Hematopoietic multipotent progenitor cell treated with erythropoietin and hydrocortisone succinate and interleukin-3 and kit ligand, for 17 days (in vitro differentiated cells): ENCODE measurements at regions not wholly inside any gene's neighbourhood (a gene's known extent, or its start where the extent isn't known, plus 50 kb on each side); places are given as distances from the start of the nearest gene placed in this dataset.
"Not testable (repeated sequence)": the region's sequence is repeated elsewhere in the genome, so short reads cannot be mapped to it uniquely, and the experiment has no call there.

Experiments used
- DNase-seq: peaks from one replicate; pipeline ENCODE4 v3.0.0-alpha.2; 2015; ENCODE audit warnings: low spot score

GRCh38 chr2:47964277-47964676 lies 58.0 kb upstream of the FBXO11 start:
- DNase-seq: no peak

- no peak for DNase-seq
These were observed 58.6 kb upstream of the FBXO11 start for GRCh38 chr2:47964722-47965434.

GRCh38 chr2:47976728-47977127 lies 70.4 kb upstream of the FBXO11 start:
- not testable (repeated sequence) for DNase-seq

- DNase-seq: no peak
These were observed 77.7 kb upstream of the FBXO11 start for GRCh38 chr2:47984041-47984440.

GRCh38 chr2:47990503-47990902 lies 84.2 kb upstream of the FBXO11 start:
- DNase-seq: no peak

GRCh38 chr2:47992671-47993070 lies 86.4 kb upstream of the FBXO11 start:
- no peak for DNase-seq

- DNase-seq: no peak
These were observed 90.5 kb upstream of the FBXO11 start for GRCh38 chr2:47996808-47997207.

GRCh38 chr2:47999512-47999911 lies 93.2 kb upstream of the FBXO11 start:
- DNase-seq: no peak

GRCh38 chr2:48001498-48001897 lies 95.2 kb upstream of the FBXO11 start:
- no peak for DNase-seq

GRCh38 chr2:48006094-48006493 lies 99.8 kb upstream of the FBXO11 start:
- DNase-seq: no peak

GRCh38 chr2:48007699-48008268 lies 101.5 kb upstream of the FBXO11 start:
- no peak for DNase-seq

- DNase-seq: no peak
These were observed 103.0 kb upstream of the FBXO11 start for GRCh38 chr2:48009256-48009655.

GRCh38 chr2:48015421-48015820 lies 109.1 kb upstream of the FBXO11 start:
- DNase-seq: no peak

GRCh38 chr2:48016225-48017019 lies 110.1 kb upstream of the FBXO11 start:
- no peak for DNase-seq

GRCh38 chr2:48017136-48017535 lies 110.8 kb upstream of the FBXO11 start:
- DNase-seq: no peak

GRCh38 chr2:48018480-48018879 lies 112.2 kb upstream of the FBXO11 start:
- DNase-seq: no peak

- no peak for DNase-seq
These were observed 120.6 kb upstream of the FBXO11 start for GRCh38 chr2:48026865-48027264.

- no peak for DNase-seq
These were observed 126.5 kb upstream of the FBXO11 start for GRCh38 chr2:48032765-48033164.

- no peak for DNase-seq
These were observed 128.0 kb upstream of the FBXO11 start for GRCh38 chr2:48034295-48034694.

GRCh38 chr2:48036312-48036711 lies 130.0 kb upstream of the FBXO11 start:
- no peak for DNase-seq

- no peak for DNase-seq
These were observed 133.1 kb upstream of the FBXO11 start for GRCh38 chr2:48039209-48039990.

- DNase-seq: no peak
These were observed 136.9 kb upstream of the FBXO11 start for GRCh38 chr2:48043131-48043700.
